ENCODE measurements at regions not wholly inside any gene's neighbourhood (a gene's known extent, or its start where the extent isn't known, plus 50 kb on each side); places are given as distances from the start of the nearest gene placed in this dataset.

GRCh38 chr2:106572541-106573450 is 85.6 kb downstream of the CD8B2 start:
- DNase-seq: no peak

DNA sequence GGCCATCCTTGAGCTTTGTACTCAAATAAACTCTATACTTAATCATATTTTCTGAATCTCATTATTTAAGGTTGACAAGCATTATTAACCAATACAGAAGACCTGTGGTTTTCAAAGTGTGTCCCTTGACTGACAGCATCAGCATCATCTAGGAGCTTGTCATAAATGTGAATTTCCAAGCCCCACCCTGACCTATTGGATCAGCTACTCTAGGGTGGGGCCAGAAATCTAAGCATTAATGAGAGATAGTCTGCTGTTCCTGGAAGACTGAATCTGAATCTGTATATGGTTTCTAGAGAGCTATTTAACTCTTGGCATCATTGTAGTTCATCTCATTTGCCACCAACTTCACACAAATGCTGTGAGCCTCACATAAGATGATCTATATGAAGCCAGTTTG is 86.6 kb downstream of the CD8B2 start:
- no peak for DNase-seq

DNA sequence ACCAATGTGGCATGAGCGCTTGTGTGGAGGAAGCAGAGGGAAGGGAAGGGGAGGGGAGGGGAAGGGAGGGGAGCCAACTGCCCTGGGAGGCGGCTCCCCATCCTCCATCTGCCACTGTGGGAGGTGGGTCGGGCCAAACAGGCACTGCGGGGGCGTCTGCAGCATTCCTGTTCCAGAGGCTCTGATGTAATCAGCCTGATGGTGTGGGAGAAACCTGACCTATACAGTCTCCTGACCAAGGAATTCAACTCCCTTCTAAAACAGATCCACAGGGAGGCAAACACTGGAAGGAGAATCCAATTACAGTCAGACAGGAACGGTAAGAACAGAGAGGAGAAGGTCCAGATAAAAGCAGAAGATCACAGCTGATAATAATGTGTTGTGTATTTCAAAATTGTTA is 88.8 kb downstream of the CD8B2 start:
- no peak for DNase-seq

DNA sequence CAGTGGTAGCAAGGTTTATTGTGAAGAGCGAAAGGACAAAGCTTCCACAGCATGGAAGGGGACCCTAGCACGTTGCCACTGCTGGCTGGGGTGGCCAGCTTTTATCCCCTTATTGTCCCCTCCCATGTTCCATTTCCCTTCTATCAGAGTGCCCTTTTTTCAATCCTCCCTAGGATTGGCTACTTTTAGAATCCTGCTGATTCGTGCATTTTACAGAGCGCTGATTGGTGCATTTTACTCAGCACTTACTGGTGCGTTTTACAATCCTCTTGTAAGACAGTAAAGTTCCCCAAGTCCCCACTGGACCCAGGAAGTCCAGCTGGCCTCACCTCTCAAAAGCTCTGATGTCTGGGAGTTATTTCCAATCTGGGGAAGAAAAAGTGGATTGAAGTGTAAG is 90.1 kb downstream of the CD8B2 start:
- DNase-seq: no peak

DNA sequence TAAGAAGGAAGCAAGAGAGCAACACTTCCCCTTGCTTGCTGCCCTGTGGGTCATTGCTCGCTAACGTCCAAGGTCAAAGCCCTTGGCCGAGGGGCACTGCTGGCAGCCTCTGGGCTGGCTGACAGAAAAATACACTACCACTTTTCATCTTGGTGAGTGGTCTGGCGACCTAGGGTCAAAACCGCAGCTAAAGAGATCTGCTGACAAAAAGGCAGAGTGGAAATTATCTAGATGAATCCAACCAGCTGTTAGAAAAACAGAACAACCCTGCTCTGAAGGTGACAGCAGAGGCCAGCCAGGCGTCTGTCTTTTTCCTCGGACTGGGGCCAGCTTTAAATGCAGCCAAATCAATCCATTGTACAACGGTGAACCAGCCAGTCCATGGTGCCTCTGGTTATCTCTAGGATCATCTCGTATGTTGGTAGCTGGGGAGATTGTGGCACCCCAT is 92.6 kb downstream of the CD8B2 start:
- DNase-seq: no peak

DNA sequence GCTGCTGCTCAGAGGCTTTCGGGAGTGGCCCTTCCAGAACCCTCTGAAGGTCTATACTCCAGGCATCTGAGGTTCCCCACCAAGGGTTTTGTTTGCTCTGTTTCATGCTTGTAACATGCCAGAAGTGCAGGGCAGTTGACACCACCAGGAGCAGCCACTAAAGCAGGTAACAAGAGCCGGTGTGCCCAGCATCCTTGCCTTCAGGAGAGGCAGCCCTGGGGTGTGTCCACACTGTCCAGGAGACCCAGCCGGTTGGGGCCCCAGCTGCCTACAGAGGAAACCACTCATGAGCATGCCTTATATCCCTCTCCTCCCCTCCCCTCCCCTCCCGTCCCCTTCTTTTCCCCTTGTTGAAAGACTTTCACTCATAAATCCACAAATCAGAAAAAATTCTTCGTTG is 93.1 kb downstream of the CD8B2 start:
- DNase-seq: no peak

- DNase-seq: no peak
Measured at GRCh38 chr2:106581328-106581727, 94.2 kb downstream of the CD8B2 start.

DNA sequence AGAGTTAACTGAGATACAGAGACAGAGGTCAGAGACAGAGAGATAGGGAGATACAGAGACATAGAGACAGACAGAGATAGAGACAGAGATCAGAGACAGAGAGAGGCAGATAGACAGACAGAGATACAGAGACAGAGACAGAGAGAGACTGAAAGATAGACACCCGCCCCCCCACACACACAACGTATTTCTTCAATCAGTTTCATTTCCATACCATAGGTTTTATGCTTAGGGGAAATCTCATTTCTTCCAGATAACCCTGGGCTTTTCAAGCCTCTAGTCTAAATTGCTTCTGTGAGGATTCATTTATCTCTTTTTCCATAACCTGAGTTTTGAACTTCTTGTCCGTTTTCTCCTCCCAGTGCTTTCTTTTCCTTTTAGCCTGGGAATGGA is 94.6 kb downstream of the CD8B2 start:
- DNase-seq: no peak

GRCh38 chr2:106582148-106583143 is 95.3 kb downstream of the CD8B2 start:
- peak; percentile 54 for DNase-seq

GRCh38 chr2:106584304-106584954 is 97.3 kb downstream of the CD8B2 start:
- DNase-seq: no peak

- no peak for DNase-seq
Measured at GRCh38 chr2:106596844-106597243, 109.7 kb downstream of the CD8B2 start.

GRCh38 chr2:106599540-106599939 is 112.4 kb downstream of the CD8B2 start:
- DNase-seq: no peak

DNA sequence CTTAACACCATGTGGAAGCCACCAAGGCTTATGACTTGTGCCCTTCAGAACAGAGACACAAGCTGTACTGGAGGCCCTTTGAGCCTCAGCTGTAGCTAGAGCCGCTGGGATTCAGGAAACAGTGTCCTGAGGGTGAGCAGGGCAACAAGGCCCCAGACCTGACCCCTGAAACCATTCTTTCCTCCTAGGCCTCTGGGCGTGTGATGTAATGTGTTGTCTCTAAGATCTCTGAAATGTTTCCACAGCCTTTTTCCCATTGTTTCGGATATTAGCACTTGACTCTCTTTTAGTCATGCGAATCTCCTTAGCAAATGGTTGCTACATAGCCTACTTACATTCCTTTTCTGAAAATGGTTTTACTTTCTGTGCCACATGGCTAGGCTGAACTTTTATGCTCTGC is 114.9 kb downstream of the CD8B2 start:
- no peak for DNase-seq

DNA sequence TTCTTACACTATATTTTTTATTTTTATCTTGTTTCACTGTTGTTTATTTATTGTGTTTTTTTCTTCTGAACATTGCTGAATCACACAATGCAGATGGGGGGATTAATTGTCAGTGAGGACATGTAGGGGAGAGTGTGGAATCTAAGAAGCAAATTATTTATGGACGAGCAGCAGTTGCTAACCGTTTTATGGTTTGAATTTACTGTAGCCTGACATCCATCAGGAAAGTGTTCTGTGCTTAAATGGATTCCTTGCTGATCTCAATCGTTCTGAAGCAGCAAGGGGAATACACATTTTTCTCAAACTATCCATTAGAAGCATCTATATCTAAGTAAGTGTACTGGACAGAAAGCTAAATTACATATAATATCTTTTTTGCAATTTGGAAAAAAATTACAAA is 119.5 kb downstream of the CD8B2 start:
- no peak for DNase-seq

DNA sequence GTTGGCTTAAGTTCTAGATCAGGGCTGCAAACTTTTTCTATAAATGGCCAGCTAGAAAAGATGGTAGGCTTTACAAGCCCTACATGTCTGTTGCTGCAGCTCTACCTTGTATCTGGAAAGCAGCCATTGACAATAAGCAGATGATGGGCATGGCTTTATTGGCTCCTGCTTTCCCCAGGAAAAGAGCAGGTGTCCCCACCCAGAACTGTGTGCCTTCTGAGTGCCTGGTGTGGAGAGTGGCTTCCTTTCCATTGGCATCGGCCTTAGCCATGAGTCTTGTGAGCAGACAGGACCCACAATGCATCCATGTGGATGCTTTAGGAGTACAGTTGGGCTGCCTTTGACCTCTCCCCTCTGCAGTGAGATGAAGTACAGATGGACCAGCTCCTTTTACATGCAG is 120.2 kb downstream of the CD8B2 start:
- no peak for DNase-seq

GRCh38 chr2:106609780-106610179 is 122.6 kb downstream of the CD8B2 start:
- no peak for DNase-seq

GRCh38 chr2:106614511-106615291 is 127.5 kb downstream of the CD8B2 start:
- no peak for DNase-seq

DNA sequence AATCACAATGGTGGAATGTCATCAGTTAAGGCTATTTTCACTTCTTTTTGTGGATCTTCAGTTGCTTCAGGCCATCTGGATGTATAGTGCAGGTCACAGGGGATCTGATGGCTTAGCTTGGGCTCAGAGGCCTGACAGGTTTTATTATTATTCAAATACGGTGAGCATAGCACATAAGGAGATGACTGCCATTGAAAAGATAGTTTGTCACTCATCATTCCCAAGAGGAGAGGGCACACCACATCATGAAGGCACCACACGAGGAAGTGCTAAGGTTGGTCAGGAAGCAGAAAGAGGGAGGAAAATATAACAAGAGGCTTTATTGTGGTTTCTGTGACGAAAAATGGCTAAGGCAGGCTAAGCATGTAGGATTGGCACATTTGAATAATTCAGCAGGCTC is 131.4 kb downstream of the CD8B2 start:
- DNase-seq: no peak

- DNase-seq: no peak
Measured at GRCh38 chr2:106623456-106623855, 136.3 kb downstream of the CD8B2 start.

GRCh38 chr2:106624787-106625380 is 137.7 kb downstream of the CD8B2 start:
- no peak for DNase-seq

DNA sequence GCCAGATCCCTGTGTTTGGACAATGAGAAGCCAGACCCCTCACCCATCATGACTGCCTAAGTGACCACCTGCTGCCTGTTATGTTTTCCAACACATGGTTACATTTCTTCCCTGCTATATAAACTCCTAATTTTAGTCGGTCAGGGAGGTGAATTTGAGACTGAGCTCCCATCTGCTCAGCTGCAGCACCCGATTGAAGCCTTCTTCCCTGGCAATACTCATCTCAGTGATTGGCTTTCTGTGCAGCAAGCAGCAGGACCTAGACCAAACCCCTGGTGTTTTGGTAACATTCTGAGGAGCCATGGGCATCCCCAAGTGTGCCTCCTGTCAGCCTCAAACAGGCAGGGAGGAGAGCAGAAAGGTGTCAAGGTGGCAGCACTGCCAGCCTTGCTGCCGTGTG is 141.2 kb downstream of the CD8B2 start:
- no peak for DNase-seq

DNA sequence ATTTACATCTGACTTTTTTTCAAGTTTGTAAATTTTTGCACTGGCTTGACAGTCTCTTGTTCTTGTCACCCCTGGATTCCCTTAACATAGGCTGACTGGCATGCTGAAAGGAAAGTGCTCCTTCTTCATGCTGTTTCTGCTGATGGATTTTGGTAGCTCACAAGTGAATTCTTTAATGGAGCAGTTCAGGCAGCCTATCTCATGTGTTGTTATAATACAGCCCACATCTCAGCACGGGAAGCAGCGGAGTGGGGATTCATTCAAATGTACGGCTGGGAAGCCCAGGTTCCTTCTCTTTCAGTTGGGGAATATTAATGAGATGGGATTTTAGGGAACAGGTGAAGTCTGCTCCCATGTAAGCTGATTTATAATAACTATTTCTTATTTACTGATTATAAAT is 142.8 kb downstream of the CD8B2 start:
- DNase-seq: no peak
